LNCaP clone FGC (cell line): ENCODE measurements at regions not wholly inside any gene's neighbourhood (a gene's known extent, or its start where the extent isn't known, plus 50 kb on each side); places are given as distances from the start of the nearest gene placed in this dataset.

Experiments
- DNase-seq: peaks from one replicate; pipeline ENCODE4 v3.0.0-alpha.2; 2011; ENCODE audit warnings: low read depth
- H3K4me3 ChIP-seq: 2 replicates; pipeline ENCODE4 v1.5.1; 2011; ENCODE audit warnings: mild to moderate bottlenecking, low read depth, low read length, control low read depth
- CTCF ChIP-seq: IDR thresholded peaks from 2 replicates; pipeline ENCODE4 v1.5.1; 2012; ENCODE audit warnings: mild to moderate bottlenecking; ENCODE audit not compliant: control insufficient read depth, insufficient read depth; ENCODE audit errors: extremely low read depth

- DNase-seq: no peak
- TF ChIP-seq CTCF: no peak
- H3K4me3 ChIP-seq: no peak overlapping the region
Observed at GRCh38 chr7:88700725-88701124, 58.8 kb upstream of the ZNF804B start.

GRCh38 chr7:88694207-88694606 lies 65.3 kb upstream of the ZNF804B start:
- DNase-seq: no peak
- H3K4me3 ChIP-seq: no peak overlapping the region
- no peak for TF ChIP-seq CTCF

GRCh38 chr7:88693131-88693530 lies 66.4 kb upstream of the ZNF804B start:
- no peak overlapping the region for H3K4me3 ChIP-seq
- TF ChIP-seq CTCF: no peak
- no peak for DNase-seq

- H3K4me3 ChIP-seq: no peak overlapping the region
- TF ChIP-seq CTCF: no peak
- no peak for DNase-seq
Observed at GRCh38 chr7:88692493-88692892, 67.0 kb upstream of the ZNF804B start.

GRCh38 chr7:88689821-88690220 lies 69.7 kb upstream of the ZNF804B start:
- DNase-seq: no peak
- H3K4me3 ChIP-seq: no peak overlapping the region
- TF ChIP-seq CTCF: no peak

- H3K4me3 ChIP-seq: no peak overlapping the region
- TF ChIP-seq CTCF: no peak
- DNase-seq: no peak
Observed at GRCh38 chr7:88688222-88688621, 71.3 kb upstream of the ZNF804B start.

- TF ChIP-seq CTCF: no peak
- no peak for DNase-seq
- no peak overlapping the region for H3K4me3 ChIP-seq
Observed at GRCh38 chr7:88686468-88687229, 72.9 kb upstream of the ZNF804B start.
